H1 (cell line): ENCODE measurements at regions not wholly inside any gene's neighbourhood (a gene's known extent, or its start where the extent isn't known, plus 50 kb on each side); places are given as distances from the start of the nearest gene placed in this dataset.

Experiments
- GTF2F1 ChIP-seq: IDR thresholded peaks from 2 replicates; pipeline ENCODE4 v1.6.1; 2012; ENCODE audit warnings: low read depth, low read length, improper control_type of control experiment, borderline replicate concordance
- KDM1A ChIP-seq: fragments of 200-600, 300-600 bp; sonication (generic); IDR thresholded peaks from 2 replicates; pipeline ENCODE4 v1.7.1; 2016; ENCODE audit warnings: mild to moderate bottlenecking, low read length, borderline replicate concordance

- no peak for TF ChIP-seq GTF2F1
- TF ChIP-seq KDM1A, result no peak
Observed at GRCh38 chr3:145906755-145907154, 254.2 kb downstream of the PLOD2 start (continued).
